Fibroblast of pulmonary artery (primary cell): ENCODE measurements at regions not wholly inside any gene's neighbourhood (a gene's known extent, or its start where the extent isn't known, plus 50 kb on each side); places are given as distances from the start of the nearest gene placed in this dataset.
"Not testable (repeated sequence)": the region's sequence is repeated elsewhere in the genome, so short reads cannot be mapped to it uniquely, and the experiment has no call there.

ENCODE experiments used
- DNase-seq: peaks from one replicate; pipeline ENCODE4 v3.0.0-alpha.2; 2010; ENCODE audit warnings: low read depth
- H3K4me3 ChIP-seq: replicated peaks from 2 replicates; pipeline ENCODE4 v1.5.1; 2011; ENCODE audit warnings: low read depth, mild to moderate bottlenecking, control low read depth, low read length, moderate library complexity
- TF ChIP-seq, protein P1 (sequence below): IDR thresholded peaks from 2 replicates; pipeline ENCODE4 v1.5.1; 2011; ENCODE audit warnings: mild to moderate bottlenecking, control low read depth, low read length, inconsistent platforms; ENCODE audit errors: missing control alignments

DNA sequence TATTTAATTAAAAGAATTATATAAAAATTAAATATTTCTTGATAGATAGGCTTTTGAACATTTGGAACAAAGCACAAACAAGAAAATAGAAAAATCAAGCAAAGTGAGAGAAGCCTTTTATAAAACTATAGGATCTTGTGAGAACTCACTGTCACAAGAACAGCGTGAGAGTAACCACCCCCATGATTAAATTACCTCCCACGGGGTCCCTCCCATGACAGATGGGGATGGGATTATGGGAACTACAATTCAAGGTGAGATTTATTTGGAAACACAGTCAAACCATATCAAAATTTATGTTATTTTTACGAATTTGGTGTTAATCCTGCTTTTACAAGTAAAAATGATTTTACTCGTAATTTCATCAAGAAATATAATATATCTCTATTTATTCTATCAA, 1136.1 kb upstream of the POT1 start:
- no peak overlapping the region for H3K4me3 ChIP-seq
- TF ChIP-seq, protein P1, sequence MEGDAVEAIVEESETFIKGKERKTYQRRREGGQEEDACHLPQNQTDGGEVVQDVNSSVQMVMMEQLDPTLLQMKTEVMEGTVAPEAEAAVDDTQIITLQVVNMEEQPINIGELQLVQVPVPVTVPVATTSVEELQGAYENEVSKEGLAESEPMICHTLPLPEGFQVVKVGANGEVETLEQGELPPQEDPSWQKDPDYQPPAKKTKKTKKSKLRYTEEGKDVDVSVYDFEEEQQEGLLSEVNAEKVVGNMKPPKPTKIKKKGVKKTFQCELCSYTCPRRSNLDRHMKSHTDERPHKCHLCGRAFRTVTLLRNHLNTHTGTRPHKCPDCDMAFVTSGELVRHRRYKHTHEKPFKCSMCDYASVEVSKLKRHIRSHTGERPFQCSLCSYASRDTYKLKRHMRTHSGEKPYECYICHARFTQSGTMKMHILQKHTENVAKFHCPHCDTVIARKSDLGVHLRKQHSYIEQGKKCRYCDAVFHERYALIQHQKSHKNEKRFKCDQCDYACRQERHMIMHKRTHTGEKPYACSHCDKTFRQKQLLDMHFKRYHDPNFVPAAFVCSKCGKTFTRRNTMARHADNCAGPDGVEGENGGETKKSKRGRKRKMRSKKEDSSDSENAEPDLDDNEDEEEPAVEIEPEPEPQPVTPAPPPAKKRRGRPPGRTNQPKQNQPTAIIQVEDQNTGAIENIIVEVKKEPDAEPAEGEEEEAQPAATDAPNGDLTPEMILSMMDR, result no peak
- no peak for DNase-seq

DNA sequence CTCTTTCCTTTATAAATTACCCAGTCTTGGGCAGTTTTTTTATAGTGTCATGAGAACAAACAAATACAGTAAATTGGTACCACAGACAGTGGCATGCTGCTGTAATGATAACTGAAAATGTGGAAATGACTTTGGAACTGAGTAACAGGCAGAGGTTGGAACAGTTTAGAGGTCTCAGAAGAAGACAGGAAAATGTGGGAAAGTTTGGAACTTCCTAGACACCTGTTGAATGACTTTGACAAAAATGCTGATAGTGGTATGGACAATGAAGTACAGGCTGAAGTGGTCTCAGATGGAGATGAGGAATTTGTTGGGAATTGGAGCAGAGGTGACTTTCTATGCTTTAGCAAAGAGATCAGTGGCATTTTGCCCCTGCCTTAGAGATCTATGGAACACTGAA, 1128.4 kb upstream of the POT1 start:
- TF ChIP-seq, protein P1, result no peak
- H3K4me3 ChIP-seq, result no peak overlapping the region
- DNase-seq, result no peak

DNA sequence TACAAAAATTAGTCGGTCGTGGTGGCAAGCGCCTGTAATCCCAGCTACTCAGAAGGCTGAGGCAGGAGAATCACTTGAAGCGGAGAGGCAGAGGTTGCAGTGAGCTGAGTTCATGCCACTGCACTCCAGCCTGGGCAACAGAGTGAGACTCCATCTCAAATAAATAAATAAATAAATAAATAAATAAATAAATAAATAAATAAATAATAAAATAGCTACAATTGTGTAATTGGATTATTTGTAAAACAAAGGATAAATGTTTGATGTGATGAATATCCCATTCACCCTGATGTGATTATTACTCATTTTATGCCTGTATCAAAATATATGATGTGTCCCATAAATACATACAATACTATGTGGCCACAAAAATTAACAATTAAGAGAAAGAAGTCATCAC, 1127.0 kb upstream of the POT1 start:
- not testable (repeated sequence) for DNase-seq, H3K4me3 ChIP-seq

DNA sequence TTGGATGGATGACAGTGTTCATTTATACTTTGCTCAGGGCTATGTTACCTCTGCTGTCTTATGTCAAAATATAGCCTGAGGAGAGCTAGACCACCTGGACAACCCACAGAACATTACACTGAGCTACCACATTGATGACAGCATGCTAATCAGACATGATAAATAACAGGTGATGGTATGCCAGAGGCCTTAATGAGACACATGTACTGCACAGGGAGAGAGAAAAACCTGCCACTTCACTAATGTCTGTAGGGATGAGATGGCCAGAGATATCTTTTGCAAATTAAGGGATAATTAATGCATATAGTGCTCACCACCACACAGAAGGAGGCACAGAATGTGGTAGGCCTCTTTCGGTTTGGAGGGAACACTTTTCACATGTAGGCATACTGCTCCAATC, 1122.6 kb upstream of the POT1 start:
- no peak for DNase-seq
- TF ChIP-seq, protein P1, result no peak
- H3K4me3 ChIP-seq, result no peak overlapping the region

DNA sequence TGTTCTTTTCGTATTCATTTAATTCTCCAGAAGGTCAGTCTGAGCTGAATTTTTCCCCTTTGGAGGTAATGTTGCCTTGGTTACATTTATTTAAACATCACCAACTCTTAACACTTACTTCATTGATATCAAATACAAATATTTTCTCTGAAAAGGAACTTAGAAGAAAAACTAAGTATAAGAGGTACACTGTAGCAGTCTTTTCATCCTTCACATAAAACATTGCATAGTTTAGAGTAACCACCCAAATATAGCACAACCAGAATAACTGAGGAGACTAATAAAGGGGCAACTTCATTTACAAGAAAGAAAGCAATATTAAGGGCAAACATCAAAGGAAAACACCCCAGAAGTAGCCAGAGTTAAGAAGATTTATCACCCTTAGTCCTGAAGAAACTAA, 1115.0 kb upstream of the POT1 start:
- no peak for DNase-seq
- H3K4me3 ChIP-seq, result no peak overlapping the region
- TF ChIP-seq, protein P1, result no peak

DNA sequence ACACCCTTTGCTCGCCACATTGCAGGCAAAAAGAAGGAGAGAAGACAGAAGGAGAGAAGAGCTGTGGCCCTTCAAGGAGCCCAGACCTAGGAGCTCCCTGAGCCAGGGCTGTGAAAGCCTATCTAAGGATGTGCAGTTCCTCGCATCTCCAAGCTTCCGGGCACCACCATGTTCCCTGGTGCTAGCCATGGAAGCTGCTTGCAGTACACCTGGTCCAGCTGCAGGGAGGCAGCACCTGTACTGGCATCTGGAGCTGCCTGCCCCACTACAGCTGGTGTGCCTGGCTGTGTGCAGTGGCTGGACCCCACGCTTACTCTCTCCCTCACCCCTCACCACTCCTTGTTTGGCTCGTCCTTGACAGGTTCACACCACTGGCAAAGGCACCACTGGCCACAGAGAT, 1111.8 kb upstream of the POT1 start:
- no peak for DNase-seq
- H3K4me3 ChIP-seq, result no peak overlapping the region
- TF ChIP-seq, protein P1, result no peak

DNA sequence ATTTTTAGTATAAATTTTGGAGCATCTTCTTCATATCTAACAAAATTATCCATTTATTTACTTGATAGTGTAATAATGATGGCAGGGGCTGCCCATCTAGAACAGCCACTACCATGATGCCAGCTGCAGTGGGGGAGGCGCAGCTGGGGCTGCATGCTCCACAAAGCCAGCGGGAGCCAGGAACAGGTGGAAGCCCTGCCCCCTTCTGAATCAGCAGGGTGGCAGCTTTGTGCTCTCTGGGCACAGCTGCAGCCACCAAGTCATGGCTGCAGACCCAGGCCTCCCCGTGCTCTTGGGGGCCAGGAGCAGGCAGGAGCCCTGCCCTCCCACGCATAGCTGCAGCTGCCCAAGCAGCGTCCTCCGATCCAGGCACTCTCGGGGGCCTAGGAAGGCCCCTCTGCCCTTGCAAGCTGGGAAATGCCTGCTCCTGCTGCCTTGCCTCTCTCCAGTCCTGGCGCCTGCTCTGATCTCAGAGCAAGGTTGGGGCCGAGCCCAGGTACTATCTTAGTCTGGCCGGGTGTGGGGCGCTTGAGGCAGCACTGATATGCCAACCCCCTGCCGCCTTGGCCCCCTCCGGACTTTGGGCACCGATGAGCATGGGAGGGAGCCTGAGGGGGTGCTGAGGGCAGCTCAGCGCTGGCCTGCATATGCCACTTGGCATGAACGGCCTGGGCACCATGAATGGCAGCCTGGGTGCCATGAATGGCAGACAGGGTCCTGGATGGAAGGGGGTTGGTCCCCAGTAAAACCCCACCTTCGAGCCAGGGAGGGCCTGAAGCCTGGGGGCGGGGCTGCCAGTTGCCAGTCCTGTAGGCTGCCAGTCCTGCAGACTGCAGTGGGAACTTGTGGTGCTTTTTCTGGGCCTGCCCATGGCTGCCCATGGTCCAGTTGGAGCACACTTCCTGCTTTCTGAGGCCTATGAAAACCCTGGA, 1110.8 kb upstream of the POT1 start:
- DNase-seq, result no peak
- TF ChIP-seq, protein P1, result no peak
- H3K4me3 ChIP-seq, result no peak overlapping the region
